Aorta (tissue), 5 donors: ENCODE measurements at regions not wholly inside any gene's neighbourhood (a gene's known extent, or its start where the extent isn't known, plus 50 kb on each side); places are given as distances from the start of the nearest gene placed in this dataset.

Source experiments
- ATAC-seq: fragments of 200-7000 bp; cut with Tn5 transposase; one replicate; pipeline ENCODE4 v1.9.1; 2022; ENCODE audit warnings: moderate library complexity; ENCODE audit not compliant: low FRiP score
- DNase-seq, 2 donors: peaks; one replicate each; pipeline ENCODE4 v3.0.0-alpha.2; 2020
- H3K27ac ChIP-seq, 2 donors: one replicate each; pipeline ENCODE4 v1.5.1; 2013; ENCODE audit warnings: low read length in 2 of 2, mild to moderate bottlenecking in 2 of 2, moderate library complexity in 2 of 2, control low read depth in 1 of 2, inconsistent platforms in 1 of 2, low read depth in 1 of 2
- H3K27me3 ChIP-seq, 2 donors: one replicate each; pipeline ENCODE4 v1.6.1; 2013; ENCODE audit warnings: control low read depth in 1 of 2, low read length in 1 of 2, mild to moderate bottlenecking in 1 of 2, moderate library complexity in 1 of 2; ENCODE audit not compliant: insufficient read depth in 2 of 2, control insufficient read depth in 1 of 2
- H3K36me3 ChIP-seq, 2 donors: one replicate each; pipeline ENCODE4 v1.6.1; 2013; ENCODE audit warnings: control low read depth in 1 of 2, low read length in 1 of 2, mild to moderate bottlenecking in 1 of 2; ENCODE audit not compliant: insufficient read depth in 2 of 2, control insufficient read depth in 1 of 2
- H3K4me1 ChIP-seq, 2 donors: one replicate each; pipeline ENCODE4 v1.6.1; 2013; ENCODE audit warnings: low read length in 2 of 2, control low read depth in 1 of 2, mild to moderate bottlenecking in 1 of 2, moderate library complexity in 1 of 2; ENCODE audit not compliant: insufficient read depth in 2 of 2, control insufficient read depth in 1 of 2
- H3K4me3 ChIP-seq, 2 donors: one replicate each; pipeline ENCODE4 v1.5.1; 2013; ENCODE audit warnings: low read length in 2 of 2, control low read depth in 1 of 2, mild to moderate bottlenecking in 1 of 2
- H3K9me3 ChIP-seq: one replicate; pipeline ENCODE4 v1.6.1; 2013; ENCODE audit warnings: mild to moderate bottlenecking, low read length; ENCODE audit not compliant: control insufficient read depth
- WGBS, 2 donors: extraction: QIAGEN DNeasy Blood & Tissue Kit; methylation state at CpG; one replicate each; pipeline ENCODE4 v1.1.7; 2013; 5-methylcytosine and 5-hydroxymethylcytosine counted together
- intact Hi-C, 2 donors: fragments of 100-400 bp; cut with DNase I; formaldehyde crosslinking; loops; one replicate each; pipeline versions ENCODE4 v1.14.2 to v1.15.0; 2022
- donor health status: healthy with polysubstance abuse.
- donor health status: Bipolar disorder and iron deficiency.
- donor health status: DM: no; HTN: no; CAD: no.
- donor health status: DM: no; HTN: no; CAD: no.
- donor health status: DM: yes; HTN: yes; CAD: no.

- DNase-seq (no peak), ATAC-seq (no peak)
- H3K4me3 ChIP-seq = no peak overlapping the region
- no peaks in the 10 kb centered on the region for H3K9me3 ChIP-seq
- no peaks in the 10 kb centered on the region for H3K27me3 ChIP-seq
- intact Hi-C loops = no loop called here
- H3K4me1 ChIP-seq = no peaks in the 10 kb centered on the region
- 88 to 92% methylated on average over 2 of the region's 2 CpGs for WGBS, 2 donors
- no peak overlapping the region for H3K27ac ChIP-seq
- H3K36me3 ChIP-seq = no peaks in the 10 kb centered on the region
Observed at GRCh38 chr11:106409671-106410070, 332.2 kb downstream of the AASDHPPT start.

GRCh38 chr11:106410902-106411301 is 333.4 kb downstream of the AASDHPPT start:
- Histone ChIP-seq H3K27me3 (no peaks in the 10 kb centered on the region), H3K4me3 (no peak overlapping the region), H3K4me1 (no peaks in the 10 kb centered on the region), H3K27ac (no peak overlapping the region), H3K36me3 (no peaks in the 10 kb centered on the region), H3K9me3 (no peaks in the 10 kb centered on the region)
- 96 to 97% methylated on average over 1 of the region's 1 CpG for WGBS, 2 donors
- DNase-seq = no peak
- no peak for ATAC-seq
- intact Hi-C loops = no loop called here

GRCh38 chr11:106413222-106413621 is 335.8 kb downstream of the AASDHPPT start:
- Histone ChIP-seq H3K27ac (no peak overlapping the region), H3K4me3 (no peak overlapping the region), H3K27me3 (no peaks in the 10 kb centered on the region), H3K4me1 (no peaks in the 10 kb centered on the region), H3K36me3 (no peaks in the 10 kb centered on the region), H3K9me3 (no peaks in the 10 kb centered on the region)
- intact Hi-C loops = no loop called here
- ATAC-seq (no peak), DNase-seq (no peak)
- WGBS, 2 donors = 90 to 92% methylated on average over 1 of the region's 1 CpG

- ATAC-seq (no peak), DNase-seq (no peak)
- 91 to 93% methylated on average over 5 of the region's 5 CpGs for WGBS, 2 donors
- Histone ChIP-seq H3K4me3 (no peak overlapping the region), H3K36me3 (no peaks in the 10 kb centered on the region), H3K4me1 (no peaks in the 10 kb centered on the region), H3K27ac (no peak overlapping the region), H3K27me3 (no peaks in the 10 kb centered on the region), H3K9me3 (no peaks in the 10 kb centered on the region)
- intact Hi-C loops = no loop called here
Observed at GRCh38 chr11:106415510-106415909, 338.0 kb downstream of the AASDHPPT start.

GRCh38 chr11:106418791-106419190 is 341.3 kb downstream of the AASDHPPT start:
- Histone ChIP-seq H3K4me1 (no peaks in the 10 kb centered on the region), H3K4me3 (no peak overlapping the region), H3K27me3 (no peaks in the 10 kb centered on the region), H3K36me3 (no peaks in the 10 kb centered on the region), H3K9me3 (no peaks in the 10 kb centered on the region), H3K27ac (no peak overlapping the region)
- WGBS, 2 donors = 100% methylated on average over 1 of the region's 1 CpG
- intact Hi-C loops = no loop called here
- ATAC-seq (no peak), DNase-seq (no peak)

- H3K27ac ChIP-seq = no peak overlapping the region
- no peaks in the 10 kb centered on the region for H3K36me3 ChIP-seq
- intact Hi-C loops = no loop called here
- WGBS, 2 donors = 73 to 74% methylated on average over 2 of the region's 2 CpGs
- DNase-seq = no peak
- no peaks in the 10 kb centered on the region for H3K4me1 ChIP-seq
- H3K4me3 ChIP-seq = no peak overlapping the region
- no peaks in the 10 kb centered on the region for H3K9me3 ChIP-seq
- no peak for ATAC-seq
- H3K27me3 ChIP-seq = no peaks in the 10 kb centered on the region
Observed at GRCh38 chr11:106420048-106420665, 342.7 kb downstream of the AASDHPPT start.

- no peaks in the 10 kb centered on the region for H3K27me3 ChIP-seq
- H3K36me3 ChIP-seq = no peaks in the 10 kb centered on the region
- H3K4me3 ChIP-seq = no peak overlapping the region
- H3K27ac ChIP-seq = no peak overlapping the region
- H3K4me1 ChIP-seq = no peaks in the 10 kb centered on the region
- H3K9me3 ChIP-seq = no peaks in the 10 kb centered on the region
- intact Hi-C loops = no loop called here
- ATAC-seq = no peak
- DNase-seq = no peak
Observed at GRCh38 chr11:106420686-106421085, 343.2 kb downstream of the AASDHPPT start.

GRCh38 chr11:106421676-106422292 is 344.3 kb downstream of the AASDHPPT start:
- Histone ChIP-seq H3K4me1 (no peaks in the 10 kb centered on the region), H3K27me3 (no peaks in the 10 kb centered on the region), H3K4me3 (no peak overlapping the region), H3K27ac (no peak overlapping the region), H3K9me3 (no peaks in the 10 kb centered on the region), H3K36me3 (no peaks in the 10 kb centered on the region)
- ATAC-seq (no peak), DNase-seq (no peak)
- intact Hi-C loops = no loop called here
- WGBS, 2 donors = 26 to 27% methylated on average over 1 of the region's 1 CpG

GRCh38 chr11:106422583-106422982 is 345.1 kb downstream of the AASDHPPT start:
- no peaks in the 10 kb centered on the region for H3K36me3 ChIP-seq
- DNase-seq (no peak), ATAC-seq (no peak)
- H3K4me3 ChIP-seq = no peak overlapping the region
- no peak overlapping the region for H3K27ac ChIP-seq
- intact Hi-C loops = no loop called here
- H3K27me3 ChIP-seq = no peaks in the 10 kb centered on the region
- 89 to 92% methylated on average over 3 of the region's 3 CpGs for WGBS, 2 donors
- H3K4me1 ChIP-seq = no peaks in the 10 kb centered on the region
- no peaks in the 10 kb centered on the region for H3K9me3 ChIP-seq
